ENCODE measurements at regions not wholly inside any gene's neighbourhood (a gene's known extent, or its start where the extent isn't known, plus 50 kb on each side); places are given as distances from the start of the nearest gene placed in this dataset.

- ChIA-PET CTCF (interaction anchor here (1.1 kb wide), 1 partner anchor 17 kb away, joined by 3 read pairs; no protein-coding TSS in a partner anchor), POLR2A (no interaction called here)
- Histone ChIP-seq H3F3A (replicated peaks; ENCODE audit: insufficient read depth) (peaks cover 37% of the 10 kb centered on the region), H3K4me3 (ENCODE audit: low read depth in 2 of 2, low read length in 1 of 2) (no peak overlapping the region), H2AFZ (ENCODE audit: low read depth) (peak overlapping the region; percentile 58; the same call in 1 of the 2 replicates), H3K4me2 (peak overlapping the region; percentile 14; the same call in 1 of the 2 replicates), H3K4me1 (ENCODE audit: control insufficient read depth in 1 of 2, insufficient read depth in 2 of 2, low read depth in 1 of 2, low read length in 1 of 2) (peaks cover 12 to 13% of the 10 kb centered on the region in 2 experiments), H3K9me3 (no peaks in the 10 kb centered on the region), H3K27me3 (ENCODE audit: insufficient read depth) (no peaks in the 10 kb centered on the region), H3K36me3 (replicated peaks in 1 of 2; ENCODE audit: control insufficient read depth in 1 of 2, insufficient read depth in 2 of 2, low read length in 1 of 2) (no peaks in the 10 kb centered on the region), H4K20me1 (ENCODE audit: insufficient read depth) (no peaks in the 10 kb centered on the region), H3K27ac (ENCODE audit: low read depth in 2 of 2, low read length in 1 of 2) (peak overlapping the region; percentile 80 to 98), H3K79me2 (ENCODE audit: insufficient read depth) (no peaks in the 10 kb centered on the region), H3K9me2 (no peaks in the 10 kb centered on the region), H3K9ac (peak overlapping the region; percentile 12; the same call in 1 of the 2 replicates)
- TF ChIP-seq TCF12 (IDR thresholded peaks at IDR 0.05) (peak; percentile 75), EZH2phosphoT487 (IDR thresholded peaks at IDR 0.05; ENCODE audit: borderline replicate concordance, low read depth) (no peak), SMC3 (IDR thresholded peaks at IDR 0.05; ENCODE audit: low read depth, low read length) (no peak), ZBTB33 (IDR thresholded peaks at IDR 0.05; ENCODE audit: borderline replicate concordance, low read depth) (no peak), FOXM1 (IDR thresholded peaks at IDR 0.05; ENCODE audit: low read depth) (0 out of 2 replicates have a peak, but pooled peaks have one; percentile 16), YY1 (IDR thresholded peaks at IDR 0.05; ENCODE audit: low read depth) (no peak), CTCF (IDR thresholded peaks at IDR 0.05) (no peak), USF1 (IDR thresholded peaks at IDR 0.05; ENCODE audit: borderline replicate concordance, low read depth) (no peak), EP300 (IDR thresholded peaks at IDR 0.05; ENCODE audit: borderline replicate concordance in 1 of 2, low read depth in 1 of 2, low read length in 1 of 2) (peak; percentile 44 to 71; a peak in 2 of 4 replicates), MAX (IDR thresholded peaks at IDR 0.05; ENCODE audit: low read depth) (0 out of 2 replicates have a peak, but pooled peaks have one; percentile 45), GABPA (IDR thresholded peaks at IDR 0.05; ENCODE audit: low read depth) (no peak), CHD2 (IDR thresholded peaks at IDR 0.05; ENCODE audit: low read length, partially characterized antibody) (no peak), FOSL2 (IDR thresholded peaks at IDR 0.05; ENCODE audit: borderline replicate concordance, low read depth) (peak; percentile 57; the same call in 1 of the 2 replicates), JUND (IDR thresholded peaks at IDR 0.05) (peak; percentile 75), TEAD4 (IDR thresholded peaks at IDR 0.05; ENCODE audit: borderline replicate concordance, insufficient read depth) (0 out of 2 replicates have a peak, but pooled peaks have one; percentile 57), MEF2A (IDR thresholded peaks at IDR 0.05; ENCODE audit: borderline replicate concordance, low read depth) (peak; percentile 79; the same call in 1 of the 2 replicates), RXRA (IDR thresholded peaks at IDR 0.05; ENCODE audit: borderline replicate concordance, low read depth) (no peak; the same call in 1 of the 2 replicates), POLR2AphosphoS5 (IDR thresholded peaks at IDR 0.05; ENCODE audit: low read depth, low read length) (no peak; the same call in 1 of the 2 replicates), GATA2 (CRISPR knock-in tag; IDR thresholded peaks at IDR 0.05) (no peak), PBX3 (IDR thresholded peaks at IDR 0.05) (peak; percentile 79), RCOR1 (IDR thresholded peaks at IDR 0.05; ENCODE audit: low read length) (peak; percentile 88), NFIC (IDR thresholded peaks at IDR 0.05; ENCODE audit: borderline replicate concordance) (peak; percentile 21; the same call in 1 of the 2 replicates), ELF1 (IDR thresholded peaks at IDR 0.05) (no peak)
- DNase-seq, result peak; percentile 41
- 18% methylated on average over 8 of the region's 8 CpGs for WGBS (ENCODE audit: low lambda C conversion rate)
Measured at GRCh38 chr3:73784686-73785392, 160.1 kb upstream of the PDZRN3 start.
